Hepatocyte (in vitro differentiated cells): ENCODE measurements at regions not wholly inside any gene's neighbourhood (a gene's known extent, or its start where the extent isn't known, plus 50 kb on each side); places are given as distances from the start of the nearest gene placed in this dataset.

ENCODE experiments used
- DNase-seq: peaks from one replicate; pipeline ENCODE4 v3.0.0-alpha.2; 2016; ENCODE audit warnings: low spot score
- H2AFZ ChIP-seq: fragments of 200-600 bp; sonication (generic); 2 replicates; pipeline ENCODE4 v1.6.0; 2016; ENCODE audit warnings: antibody characterized with exemption, mild to moderate bottlenecking
- H3K27ac ChIP-seq: fragments of 200-600 bp; sonication (generic); 2 replicates; pipeline ENCODE4 v1.5.1; 2016; ENCODE audit warnings: mild to moderate bottlenecking
- H3K27me3 ChIP-seq: fragments of 200-600 bp; sonication (generic); 2 replicates; pipeline ENCODE4 v1.6.1; 2016
- H3K36me3 ChIP-seq: fragments of 200-600 bp; sonication (generic); replicated peaks from 2 replicates; pipeline ENCODE4 v1.5.1; 2016; ENCODE audit warnings: low read depth; ENCODE audit not compliant: insufficient read depth
- H3K4me1 ChIP-seq: fragments of 200-600 bp; sonication (generic); 2 replicates; pipeline ENCODE4 v1.5.1; 2016; ENCODE audit warnings: mild to moderate bottlenecking, moderate library complexity; ENCODE audit not compliant: insufficient read depth
- H3K4me2 ChIP-seq: fragments of 200-600 bp; sonication (generic); 2 replicates; pipeline ENCODE4 v1.6.0; 2016
- H3K4me3 ChIP-seq: fragments of 200-600 bp; sonication (generic); 2 replicates; pipeline ENCODE4 v1.5.1; 2016; ENCODE audit warnings: mild to moderate bottlenecking
- H3K79me2 ChIP-seq: fragments of 200-600 bp; sonication (generic); 2 replicates; pipeline ENCODE4 v1.6.0; 2017; ENCODE audit warnings: mild to moderate bottlenecking
- H3K9me2 ChIP-seq: fragments of 200-600 bp; sonication (generic); replicated peaks from 2 replicates; pipeline ENCODE4 v1.6.0; 2017; ENCODE audit warnings: mild to moderate bottlenecking; ENCODE audit not compliant: insufficient read depth
- H3K9me3 ChIP-seq: fragments of 200-600 bp; sonication (generic); 2 replicates; pipeline ENCODE4 v1.5.1; 2016; ENCODE audit warnings: low read depth, mild to moderate bottlenecking
- H4K20me1 ChIP-seq: fragments of 200-600 bp; sonication (generic); 2 replicates; pipeline ENCODE4 v1.6.0; 2016; ENCODE audit warnings: mild to moderate bottlenecking; ENCODE audit not compliant: insufficient read depth, poor library complexity, severe bottlenecking
- CTCF ChIP-seq: fragments of 200-600 bp; sonication (generic); IDR thresholded peaks from 2 replicates; pipeline ENCODE4 v1.5.1; 2016; ENCODE audit warnings: antibody characterized with exemption, mild to moderate bottlenecking; ENCODE audit not compliant: poor library complexity
- EZH2 ChIP-seq: fragments of 200-600 bp; sonication (generic); IDR thresholded peaks from 2 replicates; pipeline ENCODE4 v1.6.1; 2016; ENCODE audit warnings: antibody characterized with exemption, mild to moderate bottlenecking, borderline replicate concordance
- EZH2phosphoT487 ChIP-seq: fragments of 200-600 bp; sonication (generic); IDR thresholded peaks from one replicate; pipeline ENCODE4 v1.6.1; 2018; ENCODE audit warnings: antibody characterized with exemption, mild to moderate bottlenecking, low read depth, moderate library complexity; ENCODE audit not compliant: unreplicated experiment, severe bottlenecking
- WGBS: methylation state at CpG from one replicate; pipeline ENCODE4 v1.1.6; 2016; ENCODE audit warnings: low lambda C conversion rate; ENCODE audit errors: missing lambda C conversion rate; 5-methylcytosine and 5-hydroxymethylcytosine counted together

GRCh38 chr14:28599605-28600004 lies 167.0 kb upstream of the FOXG1 start:
- H3K4me3 ChIP-seq, result no peak overlapping the region
- no peak overlapping the region for H2AFZ ChIP-seq
- H3K36me3 ChIP-seq, result no peaks in the 10 kb centered on the region
- no peaks in the 10 kb centered on the region for H3K79me2 ChIP-seq
- DNase-seq, result no peak
- WGBS, result 67% methylated on average over 1 of the region's 1 CpG
- no peak overlapping the region for H3K27ac ChIP-seq
- H3K9me2 ChIP-seq, result no peaks in the 10 kb centered on the region
- H4K20me1 ChIP-seq, result no peaks in the 10 kb centered on the region
- no peak overlapping the region for H3K4me2 ChIP-seq
- TF ChIP-seq CTCF (no peak), EZH2 (no peak), EZH2phosphoT487 (no peak)
- no peaks in the 10 kb centered on the region for H3K9me3 ChIP-seq
- no peaks in the 10 kb centered on the region for H3K4me1 ChIP-seq
- H3K27me3 ChIP-seq, result no peaks in the 10 kb centered on the region

- no peaks in the 10 kb centered on the region for H3K9me2 ChIP-seq
- no peaks in the 10 kb centered on the region for H3K27me3 ChIP-seq
- H3K4me2 ChIP-seq, result no peak overlapping the region
- no peak overlapping the region for H3K4me3 ChIP-seq
- H3K27ac ChIP-seq, result no peak overlapping the region
- DNase-seq, result no peak
- no peaks in the 10 kb centered on the region for H3K79me2 ChIP-seq
- WGBS, result 84% methylated on average over 6 of the region's 6 CpGs
- no peaks in the 10 kb centered on the region for H3K9me3 ChIP-seq
- H4K20me1 ChIP-seq, result no peaks in the 10 kb centered on the region
- H3K4me1 ChIP-seq, result no peaks in the 10 kb centered on the region
- no peak for TF ChIP-seq CTCF
- no peak for TF ChIP-seq EZH2
- no peak for TF ChIP-seq EZH2phosphoT487
- no peak overlapping the region for H2AFZ ChIP-seq
- no peaks in the 10 kb centered on the region for H3K36me3 ChIP-seq
These were observed 163.0 kb upstream of the FOXG1 start for GRCh38 chr14:28603606-28604005.

DNA sequence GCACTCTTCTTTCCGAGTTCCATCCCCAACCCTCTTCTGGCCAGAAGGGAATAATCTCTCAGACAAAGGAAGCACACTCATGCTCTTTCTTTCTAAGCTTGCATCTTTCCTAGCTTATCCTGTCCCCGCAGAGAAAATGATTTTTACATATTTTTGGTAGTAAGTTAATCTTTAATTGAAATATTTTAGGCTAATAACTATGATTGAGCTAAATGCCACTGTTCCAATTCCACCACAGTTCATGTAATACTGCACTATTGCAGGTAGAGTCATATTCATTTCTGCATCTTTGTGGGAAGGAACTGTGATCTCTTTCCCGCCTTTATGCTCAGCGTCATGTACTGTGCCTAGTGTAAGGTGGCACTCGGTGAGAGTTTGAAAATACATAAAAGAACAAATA lies 158.9 kb upstream of the FOXG1 start:
- H3K4me3 ChIP-seq, result no peak overlapping the region
- H3K36me3 ChIP-seq, result no peaks in the 10 kb centered on the region
- 81% methylated on average over 5 of the region's 5 CpGs for WGBS
- DNase-seq, result no peak
- no peaks in the 10 kb centered on the region for H3K79me2 ChIP-seq
- H3K27ac ChIP-seq, result no peak overlapping the region
- H3K27me3 ChIP-seq, result no peaks in the 10 kb centered on the region
- no peak overlapping the region for H3K4me2 ChIP-seq
- no peaks in the 10 kb centered on the region for H3K9me2 ChIP-seq
- no peaks in the 10 kb centered on the region for H3K9me3 ChIP-seq
- TF ChIP-seq EZH2, result no peak
- no peak for TF ChIP-seq CTCF
- no peak for TF ChIP-seq EZH2phosphoT487
- H2AFZ ChIP-seq, result no peak overlapping the region
- H3K4me1 ChIP-seq, result no peaks in the 10 kb centered on the region
- H4K20me1 ChIP-seq, result no peaks in the 10 kb centered on the region

DNA sequence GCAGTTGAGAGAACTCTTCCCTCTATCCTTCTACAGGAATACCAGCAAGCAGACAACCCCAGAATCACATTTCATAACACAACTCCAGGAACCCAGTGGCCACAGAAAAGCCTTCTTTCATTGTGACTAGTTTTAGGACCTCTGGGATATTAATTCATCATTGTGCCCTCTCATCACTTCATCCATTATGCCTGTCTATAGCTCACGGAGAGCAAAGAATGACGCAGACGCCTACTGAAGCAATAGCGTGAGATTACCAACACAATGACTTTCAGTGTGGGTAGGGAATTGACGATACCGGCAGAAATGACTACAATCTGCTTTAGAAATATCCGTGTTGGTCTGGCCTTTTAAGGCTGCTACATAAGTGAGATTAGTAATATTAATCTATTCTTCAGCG lies 158.1 kb upstream of the FOXG1 start:
- no peak overlapping the region for H2AFZ ChIP-seq
- no peak overlapping the region for H3K4me3 ChIP-seq
- no peak overlapping the region for H3K4me2 ChIP-seq
- no peaks in the 10 kb centered on the region for H3K4me1 ChIP-seq
- H3K9me2 ChIP-seq, result no peaks in the 10 kb centered on the region
- no peaks in the 10 kb centered on the region for H3K36me3 ChIP-seq
- WGBS, result 91% methylated on average over 8 of the region's 8 CpGs
- no peaks in the 10 kb centered on the region for H3K27me3 ChIP-seq
- no peak overlapping the region for H3K27ac ChIP-seq
- no peak for TF ChIP-seq CTCF
- TF ChIP-seq EZH2, result no peak
- TF ChIP-seq EZH2phosphoT487, result no peak
- H3K9me3 ChIP-seq, result no peaks in the 10 kb centered on the region
- H4K20me1 ChIP-seq, result no peaks in the 10 kb centered on the region
- H3K79me2 ChIP-seq, result no peaks in the 10 kb centered on the region
- no peak for DNase-seq
